SK-MEL-5 (cell line): ENCODE measurements at regions not wholly inside any gene's neighbourhood (a gene's known extent, or its start where the extent isn't known, plus 50 kb on each side); places are given as distances from the start of the nearest gene placed in this dataset.
A peak's percentile ranks its signal among the peaks of the same experiment; 100 is the strongest.

Experiments used
- DNase-seq: peaks from one replicate; pipeline ENCODE4 v3.0.0-alpha.2; 2016; ENCODE audit warnings: low read depth, low spot score
- in situ Hi-C: cut with HindIII; loops from 2 replicates; pipeline ENCODE4 v1.10.0; 2016; ENCODE audit warnings: low sequenced_read_pairs, high pct_unique_total_duplicates, low pct_unique_long_range_greater_than_20kb

DNA sequence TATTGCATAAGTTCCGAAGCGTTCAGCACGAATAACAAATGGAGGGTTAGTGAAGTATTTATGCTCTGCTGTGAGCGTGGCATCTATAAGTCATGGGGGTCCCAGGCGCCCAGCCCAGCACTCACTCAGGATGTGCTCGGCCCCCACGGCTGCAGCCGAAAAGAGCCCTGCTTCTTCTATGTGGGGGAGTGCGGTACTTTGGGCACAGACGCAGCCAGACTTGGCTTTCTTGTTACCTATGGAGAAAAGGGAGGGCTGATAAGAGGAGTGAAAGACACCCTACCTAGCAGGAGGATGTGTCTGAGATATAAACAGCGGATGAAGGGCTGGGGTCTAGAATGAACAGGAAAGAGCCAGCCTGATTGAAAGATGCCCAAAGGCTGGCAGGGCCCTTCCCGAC, 51.4 kb downstream of the MRPL36 start:
- DNase-seq = no peak
- in situ Hi-C loops = no loop called here

DNA sequence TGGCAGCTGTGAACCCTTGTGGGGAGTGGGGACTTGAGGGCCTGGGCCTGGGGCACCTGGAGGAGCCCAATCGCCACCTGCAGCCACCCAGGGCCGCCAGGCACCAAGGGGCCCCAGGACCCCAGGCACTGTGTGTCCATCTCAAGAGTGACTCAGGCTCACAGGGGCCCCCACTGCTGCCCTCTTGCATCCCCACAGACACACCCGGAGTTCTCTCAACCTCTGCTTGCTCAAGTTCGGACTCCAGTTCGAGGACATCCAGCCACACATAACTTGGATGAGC, 51.9 kb downstream of the MRPL36 start:
- DNase-seq = no peak
- in situ Hi-C loops = no loop called here

DNA sequence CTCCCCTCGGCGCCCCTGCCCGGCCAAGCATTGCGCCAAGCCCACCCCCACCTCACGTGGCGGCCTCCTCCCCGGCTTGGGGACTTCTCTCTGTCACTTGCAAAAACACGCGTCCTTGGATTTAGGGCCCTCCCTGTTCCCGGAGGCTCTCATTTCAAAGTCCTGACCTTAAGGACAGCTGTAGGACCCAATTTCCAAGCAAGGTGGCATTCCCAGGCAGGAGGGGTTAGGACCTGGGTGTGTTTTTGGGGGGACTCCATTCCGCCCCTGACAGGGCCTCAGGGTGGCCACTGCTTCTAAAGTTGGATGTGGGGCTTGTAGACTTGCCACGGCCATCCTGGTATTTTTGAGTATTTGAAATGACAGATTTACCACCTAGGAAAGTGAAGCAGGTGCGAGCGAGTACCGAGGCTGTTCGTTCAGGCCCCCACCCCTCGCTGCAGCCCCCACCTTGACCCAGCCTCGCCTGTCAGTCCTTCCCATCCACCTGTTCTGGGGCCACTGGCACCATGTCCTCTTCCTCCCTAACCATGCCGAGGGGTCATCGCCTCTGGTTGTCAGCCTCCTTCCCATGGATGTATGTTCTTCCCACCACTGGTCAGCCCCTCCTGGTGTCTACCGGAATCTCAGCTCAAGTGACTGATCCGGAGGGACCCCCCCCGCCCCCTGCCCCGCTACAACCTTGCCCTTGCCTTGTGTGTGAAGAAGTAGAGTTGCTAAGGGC, 52.4 kb downstream of the MRPL36 start:
- DNase-seq = no peak
- in situ Hi-C loops = no loop called here

DNA sequence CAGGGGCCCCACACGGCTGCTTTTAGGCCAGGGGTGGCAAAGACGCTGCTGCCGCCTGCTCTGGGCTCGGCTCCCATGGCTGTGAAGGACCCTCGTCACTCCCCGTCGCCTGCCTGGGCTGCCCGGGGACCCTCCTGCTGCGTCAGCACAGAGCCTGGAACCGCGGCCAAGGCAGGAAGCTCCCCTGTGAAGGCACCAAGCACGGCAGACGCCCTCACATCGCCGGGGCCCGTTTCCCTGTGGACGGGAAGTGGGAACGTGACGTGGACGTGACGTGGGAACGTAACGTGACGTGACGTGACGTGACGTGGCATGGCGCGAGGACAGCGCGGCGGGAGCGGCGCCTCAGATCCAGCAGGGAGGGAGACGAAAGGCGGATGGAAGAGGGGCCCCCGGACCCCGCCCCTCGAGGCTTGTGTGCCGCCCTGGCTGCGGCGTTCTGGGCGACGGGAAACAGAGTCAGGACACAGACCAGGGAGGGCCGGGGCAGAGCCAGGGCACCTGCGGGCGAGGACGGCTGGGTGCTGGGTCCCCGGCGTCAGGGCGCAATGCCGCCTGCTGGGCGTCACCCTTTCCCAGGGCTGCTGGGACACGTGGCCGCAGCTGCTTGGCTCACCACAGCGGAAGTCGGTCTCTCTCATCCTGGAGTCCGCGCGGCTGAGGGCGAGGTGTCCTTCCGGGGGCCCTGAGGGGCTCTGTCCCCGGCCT, 53.1 kb downstream of the MRPL36 start:
- in situ Hi-C loops = no loop called here
- DNase-seq = no peak

DNA sequence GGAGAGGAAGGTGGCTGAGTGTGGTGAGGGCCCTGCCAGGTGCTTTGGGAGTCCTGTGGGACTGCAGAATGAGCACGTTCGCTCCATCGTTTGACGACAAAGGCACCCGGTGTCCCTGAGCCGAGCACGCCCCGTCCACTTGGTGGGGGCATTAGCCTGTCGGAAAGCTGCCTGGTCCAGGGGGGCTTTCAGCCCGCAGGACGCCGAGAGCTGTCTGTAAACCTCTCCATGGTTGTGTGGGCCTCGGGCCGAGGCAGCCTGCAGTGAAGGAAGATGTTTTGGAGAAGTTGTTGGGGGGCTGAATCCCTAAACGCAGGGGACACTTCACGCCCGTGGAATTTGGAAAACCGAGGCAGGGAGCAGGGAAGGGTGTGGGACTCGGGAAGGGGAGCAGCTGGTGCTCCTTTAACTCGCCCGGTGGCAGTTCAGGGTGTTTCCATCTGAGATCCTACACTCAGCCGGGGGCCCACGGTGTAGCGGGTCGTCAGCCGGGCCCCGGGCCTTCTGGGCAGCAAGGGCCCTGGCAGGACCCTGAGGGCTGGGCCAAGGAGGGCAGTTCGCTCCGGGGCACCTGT, 53.8 kb downstream of the MRPL36 start:
- in situ Hi-C loops = no loop called here
- no peak for DNase-seq

DNA sequence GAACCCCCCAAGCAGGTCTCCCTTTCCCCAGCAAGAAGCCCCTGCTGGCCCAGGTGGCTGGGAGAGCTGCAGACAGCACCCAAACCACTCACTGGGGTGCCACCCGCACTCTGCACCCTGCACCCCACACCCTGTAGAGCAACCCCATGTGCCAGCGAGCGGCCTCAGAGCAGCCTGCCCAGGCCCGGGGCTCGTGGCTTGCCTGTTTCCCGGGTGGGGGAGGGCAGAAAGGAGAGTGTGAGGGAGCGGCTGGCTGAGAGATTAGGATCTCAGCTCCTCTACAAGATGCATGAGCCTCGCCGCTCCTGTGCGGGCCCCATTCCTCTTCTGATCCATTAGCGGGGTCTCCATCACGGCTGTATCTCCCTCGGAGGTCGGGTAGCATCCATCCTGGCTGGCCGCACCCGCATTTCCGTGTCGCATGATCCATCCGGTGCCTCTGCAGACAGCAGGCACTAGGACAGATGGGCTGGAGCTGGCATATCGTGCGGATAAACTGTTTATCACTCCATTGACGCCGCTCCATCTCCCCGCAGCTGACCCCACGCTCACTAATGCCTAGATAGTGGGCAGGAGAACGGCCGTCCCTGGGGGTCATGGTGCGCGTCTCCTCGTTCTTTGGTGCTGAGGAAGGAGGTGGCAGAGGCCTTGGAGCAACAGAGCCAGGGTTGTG, 54.4 kb downstream of the MRPL36 start:
- DNase-seq = no peak
- in situ Hi-C loops = no loop called here

DNA sequence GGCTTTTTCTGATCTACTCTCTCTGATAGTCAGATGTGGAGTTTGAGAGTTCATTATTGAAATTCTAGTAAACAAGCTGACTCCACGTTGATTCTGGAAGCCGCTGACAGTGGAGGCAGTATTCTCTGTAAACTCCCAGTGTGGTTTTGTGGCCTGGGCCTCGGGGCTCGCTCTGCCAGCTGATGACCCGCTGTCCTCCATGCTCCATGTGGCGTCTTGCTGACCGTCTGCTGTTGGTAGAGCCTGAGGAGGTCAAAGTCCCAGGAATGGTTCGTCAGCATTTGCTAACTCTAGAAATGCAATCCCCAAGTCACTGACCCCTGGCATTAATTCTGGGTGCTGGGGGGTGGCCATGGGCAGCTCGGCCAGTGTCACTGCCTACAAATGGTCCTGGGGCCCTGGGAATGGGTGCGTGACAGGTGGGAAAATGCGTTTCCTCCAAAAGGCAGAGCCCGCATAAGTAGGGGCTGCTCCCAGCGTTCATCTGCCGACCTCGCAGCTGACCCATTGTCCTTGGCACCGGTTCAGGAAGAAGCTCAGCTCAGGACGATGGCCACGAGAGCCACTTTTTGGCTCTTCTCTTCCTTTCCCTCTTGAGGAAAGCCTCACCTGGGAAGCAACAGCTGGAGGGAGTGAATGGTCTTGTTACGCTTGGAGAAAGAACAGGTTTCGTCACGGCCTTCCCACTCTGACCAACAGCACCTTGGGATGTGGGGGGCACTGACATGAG, 55.1 kb downstream of the MRPL36 start:
- DNase-seq = no peak

DNA sequence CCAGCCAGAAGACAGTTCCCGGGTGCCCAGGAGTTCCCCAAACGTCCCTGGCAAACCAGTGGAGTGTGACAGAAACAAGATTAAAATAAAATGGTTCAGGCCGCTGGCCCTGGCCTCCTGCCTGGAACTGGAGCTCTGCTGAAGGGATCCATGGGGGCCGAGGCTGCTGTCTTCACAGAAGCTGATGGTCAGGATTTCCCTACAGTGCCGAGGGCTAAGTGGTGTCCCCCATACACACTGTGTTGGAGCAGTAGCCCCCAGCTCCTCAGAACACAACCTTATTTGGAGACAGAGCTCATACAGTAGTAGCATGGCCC, 55.9 kb downstream of the MRPL36 start:
- in situ Hi-C loops = no loop called here
- no peak for DNase-seq

More for the DNA sequence above, 55.1 kb downstream of the MRPL36 start:
- in situ Hi-C loops = no loop called here

DNA sequence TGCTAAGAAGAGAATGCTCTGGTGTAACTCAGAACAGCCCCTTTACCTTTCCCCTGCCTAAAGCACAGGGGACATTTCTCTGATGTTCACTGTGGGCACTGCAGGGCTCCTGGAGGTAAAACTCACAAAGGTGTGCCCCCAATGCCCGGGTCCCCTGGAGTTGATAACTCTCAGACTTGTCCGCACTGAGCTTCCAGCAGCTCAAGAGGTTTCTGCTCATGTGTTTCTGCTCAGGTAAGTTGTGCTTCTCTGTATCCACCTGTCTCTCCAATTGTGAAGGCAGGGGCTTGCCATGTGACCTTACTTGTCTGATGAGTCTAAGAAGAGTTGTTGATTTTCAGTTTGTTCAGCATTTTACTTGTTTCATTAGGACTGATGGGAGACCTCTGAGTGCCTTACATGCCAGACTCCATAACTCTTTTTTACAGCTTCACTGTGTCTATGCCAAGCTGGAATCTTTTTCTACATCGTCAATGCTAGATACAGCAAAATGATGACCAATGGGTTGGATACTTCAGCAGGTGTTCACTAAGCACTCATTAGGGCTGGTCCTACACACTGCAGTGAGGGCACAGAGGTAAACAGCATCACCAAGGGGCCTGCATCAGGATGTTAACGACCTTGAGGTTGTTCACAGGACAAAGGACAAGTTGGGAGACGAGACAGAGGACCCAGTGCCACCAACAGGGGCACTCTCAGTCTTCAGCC, 56.4 kb downstream of the MRPL36 start:
- no peak for DNase-seq
- in situ Hi-C loops = no loop called here

DNA sequence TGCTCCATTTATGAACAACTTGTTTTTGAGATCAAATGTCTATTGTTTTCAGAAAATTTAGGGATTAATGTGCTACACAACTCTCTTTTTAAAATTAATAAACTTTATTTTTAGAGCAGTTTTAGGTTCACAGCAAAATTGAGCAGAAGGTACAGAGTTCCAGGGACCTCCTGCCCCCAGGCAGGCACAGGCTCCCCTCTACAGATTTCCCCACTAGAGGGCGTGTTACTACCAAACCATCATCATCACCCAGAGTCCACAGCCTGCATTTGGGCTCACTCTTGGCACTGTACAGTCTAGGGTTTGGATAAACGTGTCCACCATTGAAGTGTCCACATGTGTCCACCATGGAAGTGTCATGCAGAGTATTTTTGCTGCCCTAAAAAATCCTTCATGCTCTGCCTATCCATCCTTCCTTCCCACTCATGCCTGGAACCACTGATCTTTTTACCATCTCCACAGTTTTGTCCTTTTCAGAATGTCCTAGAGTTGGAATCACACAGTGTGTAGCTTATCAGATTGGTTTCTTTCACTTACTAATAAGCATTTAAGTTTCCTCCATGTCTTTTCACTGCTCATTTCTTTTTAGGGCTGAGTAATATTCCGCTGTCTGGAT, 61.7 kb downstream of the MRPL36 start:
- DNase-seq = peak; percentile 76
- in situ Hi-C loops = no loop called here

DNA sequence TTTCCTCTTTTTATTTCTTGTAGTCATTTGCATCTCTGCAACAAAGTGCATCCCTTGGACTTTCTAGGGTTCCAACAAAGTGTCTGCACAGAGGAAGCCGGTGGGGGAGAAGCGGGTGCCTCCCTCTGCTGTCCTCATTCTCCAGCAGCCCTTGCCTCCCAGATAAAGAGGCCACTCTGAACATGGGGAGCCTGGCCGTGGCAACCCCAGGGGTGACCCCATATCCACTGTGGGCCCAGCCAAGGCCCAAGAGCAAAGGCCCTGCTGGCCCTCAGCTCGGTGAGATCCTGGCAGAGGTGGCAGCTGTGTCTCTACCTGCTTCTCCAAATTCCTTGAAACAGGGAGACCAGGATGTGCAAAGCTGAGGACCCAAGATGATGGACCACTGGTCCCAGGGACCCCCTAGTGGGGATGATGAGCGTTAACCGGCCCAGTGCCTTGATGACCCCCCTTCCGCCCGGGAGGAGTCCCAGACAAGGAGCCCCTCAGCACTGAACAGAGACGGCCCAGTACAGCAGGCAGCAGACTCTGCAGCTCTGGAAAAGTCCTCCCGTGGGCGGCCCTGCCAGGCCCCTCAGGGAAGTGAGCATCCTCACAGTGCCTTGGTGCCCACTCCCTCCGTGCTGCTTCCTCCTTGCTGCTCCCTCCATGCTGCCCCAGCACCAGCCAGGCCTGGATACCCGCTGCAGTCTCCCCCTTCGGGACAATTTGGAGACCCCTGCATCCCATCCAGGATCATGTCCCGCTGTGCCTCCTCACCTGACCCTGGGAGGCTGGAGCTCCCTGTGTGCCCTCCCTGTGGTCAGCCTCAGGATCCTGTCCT, 62.5 kb downstream of the MRPL36 start:
- in situ Hi-C loops = no loop called here
- DNase-seq = no peak

DNA sequence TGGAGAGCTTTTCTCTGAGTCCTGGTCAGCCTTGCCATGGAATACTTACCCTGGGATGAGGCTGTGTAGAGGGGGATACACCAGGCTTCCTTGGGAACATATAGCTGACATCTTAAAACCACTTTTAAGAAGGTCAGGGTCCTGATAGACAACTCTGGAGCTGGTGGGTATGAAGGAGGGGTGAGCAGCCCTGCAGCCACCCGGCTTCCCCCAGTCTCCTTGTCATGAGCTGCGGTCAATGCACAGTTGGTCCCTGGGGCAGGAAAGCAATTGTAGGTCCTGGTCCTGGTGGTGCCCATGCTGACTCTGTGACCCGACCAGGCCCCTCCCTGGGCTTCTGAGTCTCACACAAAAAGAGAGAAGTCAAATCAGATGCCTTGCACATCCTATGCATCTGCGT, 63.6 kb downstream of the MRPL36 start:
- no peak for DNase-seq
- in situ Hi-C loops = no loop called here

DNA sequence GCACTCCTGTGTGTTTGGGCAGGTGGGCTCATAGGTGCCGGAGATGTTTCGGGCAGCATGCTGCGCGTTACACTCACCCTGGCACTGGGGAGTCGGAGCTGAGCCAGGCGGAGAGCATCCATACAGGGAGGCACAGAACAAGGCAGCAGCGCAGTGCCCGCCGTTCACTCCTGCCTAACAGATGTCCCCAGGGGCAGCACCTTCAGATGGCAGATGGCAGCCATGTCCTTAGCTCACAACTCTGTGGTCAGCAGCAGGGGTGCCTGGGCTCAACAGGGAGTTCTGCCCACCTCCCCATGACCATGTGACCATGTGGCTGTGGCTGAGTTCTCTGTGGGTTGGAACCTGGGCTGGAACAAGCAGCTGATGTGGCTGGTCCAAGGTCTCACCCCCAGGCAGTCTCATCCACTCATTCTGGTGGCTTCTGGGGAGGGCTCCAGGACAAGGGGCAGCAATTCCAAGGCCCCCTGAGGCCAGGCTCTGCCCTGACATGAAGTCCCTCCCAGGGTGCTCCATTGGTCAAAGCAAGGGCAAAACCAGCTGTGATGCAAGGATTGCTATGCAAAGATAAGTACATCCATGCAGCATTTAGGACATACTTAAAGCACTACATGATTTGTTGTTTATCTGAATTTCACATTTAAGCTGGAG, 64.2 kb downstream of the MRPL36 start:
- in situ Hi-C loops = no loop called here
- no peak for DNase-seq

DNA sequence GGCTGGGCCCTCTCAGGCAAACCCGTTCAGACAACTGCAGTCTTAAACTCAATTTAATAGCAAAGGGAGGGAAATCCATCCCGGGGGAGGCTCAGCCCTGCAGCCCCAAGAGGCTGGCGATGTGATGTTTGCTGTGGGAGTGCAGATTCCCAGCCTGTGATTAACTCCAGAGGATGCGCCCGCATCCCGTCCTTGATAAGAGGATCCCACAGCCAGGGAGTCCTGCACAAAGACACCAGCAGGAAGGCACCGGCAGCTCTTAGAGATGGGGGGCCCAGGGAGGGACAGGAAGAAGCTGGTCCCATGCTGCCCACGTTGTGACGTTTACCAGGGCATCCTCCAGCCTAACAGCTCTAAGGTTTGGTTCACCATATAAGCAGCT, 64.7 kb downstream of the MRPL36 start:
- in situ Hi-C loops = no loop called here
- no peak for DNase-seq

DNA sequence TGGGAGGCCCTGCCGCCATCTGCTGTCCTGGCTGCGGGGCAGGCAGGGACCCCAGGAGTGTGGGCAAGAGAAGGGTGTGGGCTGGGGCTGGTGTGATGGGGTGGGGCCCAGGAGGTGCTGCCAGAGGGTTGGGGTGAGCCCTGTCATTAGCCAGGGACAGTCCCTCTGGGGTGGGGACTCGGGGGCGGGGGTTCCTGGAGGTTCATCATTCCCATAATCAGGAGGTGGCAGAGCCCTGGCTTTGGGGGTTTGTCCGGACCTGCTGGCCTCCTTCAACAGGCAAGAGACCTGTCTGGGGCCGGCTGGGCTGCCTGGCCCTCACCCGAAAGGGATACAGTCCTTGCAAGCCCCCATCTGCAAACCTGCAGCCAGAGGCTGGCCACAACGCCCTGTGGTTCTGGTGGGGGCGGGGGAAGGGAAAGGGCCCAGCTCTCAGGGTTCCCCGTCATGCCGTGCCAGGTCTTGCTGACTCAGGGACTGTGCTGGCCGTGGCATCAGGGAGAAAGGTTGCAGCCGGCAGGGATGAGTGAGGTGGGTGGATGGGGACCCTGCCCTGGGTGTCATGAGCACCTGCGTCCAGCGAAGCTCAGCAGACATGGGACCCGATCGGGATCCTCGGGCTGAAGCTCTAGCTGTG, 65.2 kb downstream of the MRPL36 start:
- in situ Hi-C loops = no loop called here
- no peak for DNase-seq

DNA sequence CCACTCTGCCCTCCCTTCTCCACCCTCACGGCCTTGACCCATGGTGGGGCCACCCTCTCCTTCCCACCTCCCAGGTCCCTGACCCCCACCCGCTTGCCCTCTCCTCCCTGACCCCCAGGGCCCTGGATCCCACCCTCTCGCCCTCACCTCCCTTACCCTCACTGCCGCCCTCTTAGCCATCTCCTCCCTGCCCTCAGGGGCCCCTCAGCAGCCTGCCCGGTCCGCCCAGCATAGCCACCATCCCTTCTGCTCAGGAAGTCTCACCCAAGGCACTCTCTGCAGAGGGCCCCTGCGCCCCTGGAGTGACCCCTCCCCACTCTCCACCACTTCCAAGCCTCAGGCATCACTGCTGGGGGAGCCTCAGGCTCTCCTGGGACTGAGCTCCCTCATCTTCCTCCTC, 66.3 kb downstream of the MRPL36 start:
- in situ Hi-C loops = no loop called here
- DNase-seq = no peak
